HUES6 (cell line): ENCODE measurements at regions not wholly inside any gene's neighbourhood (a gene's known extent, or its start where the extent isn't known, plus 50 kb on each side); places are given as distances from the start of the nearest gene placed in this dataset.
"Not testable (repeated sequence)": the region's sequence is repeated elsewhere in the genome, so short reads cannot be mapped to it uniquely, and the experiment has no call there.

Experiments used
- H3K27ac ChIP-seq: 2 replicates; pipeline ENCODE4 v1.7.0; 2013; ENCODE audit warnings: low read depth, mild to moderate bottlenecking, low read length, inconsistent platforms
- H3K27me3 ChIP-seq: 2 replicates; pipeline ENCODE4 v1.6.1; 2013; ENCODE audit warnings: low read length; ENCODE audit not compliant: control insufficient read depth, insufficient read depth
- H3K36me3 ChIP-seq: 2 replicates; pipeline ENCODE4 v1.6.1; 2013; ENCODE audit warnings: low read length; ENCODE audit not compliant: control insufficient read depth, insufficient read depth
- H3K4me1 ChIP-seq: 2 replicates; pipeline ENCODE4 v1.6.1; 2013; ENCODE audit warnings: low read length; ENCODE audit not compliant: control insufficient read depth, insufficient read depth
- H3K4me3 ChIP-seq: 2 replicates; pipeline ENCODE4 v1.5.1; 2013; ENCODE audit warnings: low read depth, low read length
- H3K9ac ChIP-seq: one replicate; pipeline ENCODE4 v1.6.1; 2013; ENCODE audit warnings: mild to moderate bottlenecking, low read length
- H3K9me3 ChIP-seq: 2 replicates; pipeline ENCODE4 v1.6.1; 2013; ENCODE audit warnings: low read depth, low read length; ENCODE audit not compliant: control insufficient read depth, insufficient read depth

GRCh38 chr7:125274742-125275141 is 345.1 kb upstream of the POT1 start:
- not testable (repeated sequence) for H3K36me3 ChIP-seq, H3K4me3 ChIP-seq, H3K9ac ChIP-seq, H3K4me1 ChIP-seq, H3K27me3 ChIP-seq, H3K27ac ChIP-seq
- H3K9me3 ChIP-seq: peaks cover 21% of the 10 kb centered on the region

GRCh38 chr7:125264174-125264856 is 334.7 kb upstream of the POT1 start:
- Histone ChIP-seq H3K4me1 (peaks cover 30% of the 10 kb centered on the region), H3K36me3 (peaks cover 17% of the 10 kb centered on the region), H3K4me3 (peak overlapping the region; percentile 76), H3K9ac (peak overlapping the region; percentile 97), H3K27ac (peak overlapping the region; percentile 93)
- not testable (repeated sequence) for H3K9me3 ChIP-seq, H3K27me3 ChIP-seq

GRCh38 chr7:125258876-125259417 is 329.3 kb upstream of the POT1 start:
- Histone ChIP-seq H3K27ac (peak overlapping the region; percentile 79; the same call in 1 of the 2 replicates), H3K36me3 (peaks cover 52% of the 10 kb centered on the region), H3K9ac (peak overlapping the region; percentile 74), H3K4me1 (peaks cover 57% of the 10 kb centered on the region), H3K4me3 (peak overlapping the region; percentile 47)
- not testable (repeated sequence) for H3K27me3 ChIP-seq, H3K9me3 ChIP-seq

GRCh38 chr7:125257617-125258016 is 328.0 kb upstream of the POT1 start:
- H3K36me3 ChIP-seq: peaks cover 66% of the 10 kb centered on the region
- peak overlapping the region; percentile 47 for H3K4me3 ChIP-seq
- H3K4me1 ChIP-seq: peaks cover 70% of the 10 kb centered on the region
- no peaks in the 10 kb centered on the region for H3K9me3 ChIP-seq
- H3K9ac ChIP-seq: peak overlapping the region; percentile 56
- no peaks in the 10 kb centered on the region for H3K27me3 ChIP-seq
- peak overlapping the region; percentile 79 for H3K27ac ChIP-seq

GRCh38 chr7:125256446-125256845 is 326.8 kb upstream of the POT1 start:
- H3K4me1 ChIP-seq: peaks cover 77% of the 10 kb centered on the region
- peaks cover 70% of the 10 kb centered on the region for H3K36me3 ChIP-seq
- no peaks in the 10 kb centered on the region for H3K27me3 ChIP-seq
- peak overlapping the region; percentile 47; the same call in 1 of the 2 replicates for H3K4me3 ChIP-seq
- H3K9me3 ChIP-seq: no peaks in the 10 kb centered on the region
- peak overlapping the region; percentile 79; the same call in 1 of the 2 replicates for H3K27ac ChIP-seq
- no peak overlapping the region for H3K9ac ChIP-seq

- 0 out of 2 replicates have a peak overlapping the region, but pooled peaks have one; percentile 47 for H3K4me3 ChIP-seq
- H3K27me3 ChIP-seq: no peaks in the 10 kb centered on the region
- H3K9ac ChIP-seq: peak overlapping the region; percentile 27
- no peaks in the 10 kb centered on the region for H3K9me3 ChIP-seq
- peaks cover 70% of the 10 kb centered on the region for H3K36me3 ChIP-seq
- peak overlapping the region; percentile 79; the same call in 1 of the 2 replicates for H3K27ac ChIP-seq
- peaks cover 75% of the 10 kb centered on the region for H3K4me1 ChIP-seq
Measured at GRCh38 chr7:125255810-125256209, 326.2 kb upstream of the POT1 start.

GRCh38 chr7:125254566-125254965 is 324.9 kb upstream of the POT1 start:
- H3K9ac ChIP-seq: no peak overlapping the region
- H3K4me1 ChIP-seq: peaks cover 73% of the 10 kb centered on the region
- H3K9me3 ChIP-seq: no peaks in the 10 kb centered on the region
- H3K27me3 ChIP-seq: no peaks in the 10 kb centered on the region
- peak overlapping the region; percentile 27; the same call in 1 of the 2 replicates for H3K27ac ChIP-seq
- peaks cover 76% of the 10 kb centered on the region for H3K36me3 ChIP-seq
- no peak overlapping the region; the same call in 1 of the 2 replicates for H3K4me3 ChIP-seq

GRCh38 chr7:125253452-125254190 is 324.0 kb upstream of the POT1 start:
- H3K36me3 ChIP-seq: peaks cover 75% of the 10 kb centered on the region

GRCh38 chr7:125247514-125248098 is 318.0 kb upstream of the POT1 start:
- Histone ChIP-seq H3K4me1 (0 out of 2 replicates have a peak, but pooled peaks cover 7% of the 10 kb centered on the region), H3K36me3 (peaks cover 85% of the 10 kb centered on the region), H3K27ac (no peak overlapping the region), H3K27me3 (no peaks in the 10 kb centered on the region), H3K9ac (no peak overlapping the region), H3K9me3 (no peaks in the 10 kb centered on the region), H3K4me3 (no peak overlapping the region)

More at GRCh38 chr7:125253452-125254190, 324.0 kb upstream of the POT1 start:
- Histone ChIP-seq H3K9ac (no peak overlapping the region), H3K4me3 (no peak overlapping the region), H3K27ac (no peak overlapping the region), H3K4me1 (peaks cover 64% of the 10 kb centered on the region), H3K9me3 (no peaks in the 10 kb centered on the region), H3K27me3 (no peaks in the 10 kb centered on the region)

- no peaks in the 10 kb centered on the region for H3K4me1 ChIP-seq
- no peaks in the 10 kb centered on the region for H3K9me3 ChIP-seq
- H3K27me3 ChIP-seq: no peaks in the 10 kb centered on the region
- no peak overlapping the region for H3K4me3 ChIP-seq
- no peak overlapping the region for H3K9ac ChIP-seq
- no peak overlapping the region for H3K27ac ChIP-seq
- H3K36me3 ChIP-seq: peaks cover 77% of the 10 kb centered on the region
Measured at GRCh38 chr7:125246706-125247105, 317.1 kb upstream of the POT1 start.
